ENCODE measurements at regions not wholly inside any gene's neighbourhood (a gene's known extent, or its start where the extent isn't known, plus 50 kb on each side); places are given as distances from the start of the nearest gene placed in this dataset.

DNA sequence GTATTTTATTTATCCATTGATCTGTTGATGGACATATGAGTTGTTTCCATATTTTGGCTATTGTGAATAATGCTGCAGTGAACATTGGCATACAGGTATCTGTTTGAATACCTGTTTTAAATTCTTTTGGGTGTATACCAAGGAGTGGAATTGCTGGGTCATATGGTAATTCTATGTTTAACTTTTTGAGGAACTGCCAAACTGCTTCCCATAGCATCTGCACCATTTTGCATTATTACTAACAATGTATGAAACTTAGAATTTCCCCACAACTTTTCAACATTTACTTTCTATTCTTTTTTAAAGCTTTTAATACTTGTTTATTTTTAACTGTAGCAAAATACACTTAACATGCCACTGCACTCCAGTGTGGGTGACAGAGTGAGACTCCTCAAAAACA lies 57.0 kb upstream of the MSN start:
- TF ChIP-seq CTCF (conservative IDR thresholded peaks at IDR 0.05; ENCODE audit: low read length) (no peak), EZH2phosphoT487 (IDR thresholded peaks at IDR 0.05; ENCODE audit: borderline replicate concordance) (no peak)

All from Loucy (cell line).